SK-N-SH (cell line): ENCODE measurements at regions not wholly inside any gene's neighbourhood (a gene's known extent, or its start where the extent isn't known, plus 50 kb on each side); places are given as distances from the start of the nearest gene placed in this dataset.

Experiments used
- CTCF ChIA-PET: fragments of 300-600, 350-600 bp; formaldehyde crosslinking; extraction: SDS; loops from one replicate; lab custom pipeline; 2021; lab: Yijun Ruan, JAX
- POLR2A ChIA-PET: fragments of 350-600 bp; sonication (Branson Sonifier 250); formaldehyde crosslinking; extraction: SDS; loops from one replicate; lab custom pipeline; 2020; ENCODE audit warnings: antibody characterized with exemption, inconsistent platforms; lab: Yijun Ruan, JAX
- DNase-seq: peaks from one replicate; pipeline ENCODE4 v3.0.0; 2012
- H2AFZ ChIP-seq: fragments of 200-600 bp; sonication (generic); 2 replicates; pipeline ENCODE4 v1.8.1; 2016; ENCODE audit warnings: antibody characterized with exemption, mild to moderate bottlenecking, low read depth
- H3F3A ChIP-seq: fragments of 200-600 bp; sonication (generic); replicated peaks from 2 replicates; pipeline ENCODE3; 2016; ENCODE audit warnings: antibody characterized with exemption, mild to moderate bottlenecking; ENCODE audit not compliant: insufficient read depth
- H3K27ac ChIP-seq, 2 experiments: fragments of 200-500 bp in 1 of 2; fragments of 200-600 bp in 1 of 2; sonication (Bioruptor generic) in 1 of 2; sonication (generic), shearing (Covaris generic) in 1 of 2; 2 replicates each; pipeline versions ENCODE4 v1.5.1 to v1.6.1; 2014 to 2016; ENCODE audit warnings: low read depth in 2 of 2, inconsistent platforms in 1 of 2, low read length in 1 of 2, mild to moderate bottlenecking in 1 of 2, mixed read lengths in 1 of 2
- H3K27me3 ChIP-seq: fragments of 200-600 bp; sonication (generic), shearing (Covaris generic); 2 replicates; pipeline ENCODE4 v1.6.1; 2016; ENCODE audit warnings: mixed run types; ENCODE audit not compliant: insufficient read depth
- H3K36me3 ChIP-seq, 2 experiments: fragments of 200-500 bp in 1 of 2; fragments of 200-600 bp in 1 of 2; sonication (Bioruptor generic) in 1 of 2; sonication (generic) in 1 of 2; replicated peaks in 1 of 2; 2 replicates each; pipeline versions ENCODE3 to v1.5.1; 2014 to 2016; ENCODE audit warnings: low read length in 1 of 2, mild to moderate bottlenecking in 1 of 2; ENCODE audit not compliant: insufficient read depth in 2 of 2, control insufficient read depth in 1 of 2
- H3K4me1 ChIP-seq, 2 experiments: fragments of 200-500 bp in 1 of 2; fragments of 200-600 bp in 1 of 2; sonication (Bioruptor generic) in 1 of 2; sonication (generic), shearing (Covaris generic) in 1 of 2; 2 replicates each; pipeline versions ENCODE4 v1.5.1 to v1.6.1; 2014 to 2016; ENCODE audit warnings: low read depth in 1 of 2, low read length in 1 of 2, mixed run types in 1 of 2; ENCODE audit not compliant: insufficient read depth in 2 of 2, control insufficient read depth in 1 of 2
- H3K4me2 ChIP-seq: fragments of 200-600 bp; sonication (generic), shearing (Covaris generic); 2 replicates; pipeline ENCODE4 v1.6.1; 2017; ENCODE audit warnings: mixed run types
- H3K4me3 ChIP-seq, 2 experiments: fragments of 200-500 bp in 1 of 2; fragments of 200-600 bp in 1 of 2; sonication (Bioruptor generic) in 1 of 2; sonication (generic), shearing (Covaris generic) in 1 of 2; 2 replicates each; pipeline versions ENCODE4 v1.5.1 to v1.8.1; 2014 to 2016; ENCODE audit warnings: low read depth in 2 of 2, inconsistent platforms in 1 of 2, low read length in 1 of 2, mild to moderate bottlenecking in 1 of 2, mixed read lengths in 1 of 2, moderate library complexity in 1 of 2
- H3K79me2 ChIP-seq: fragments of 200-600 bp; sonication (generic); 2 replicates; pipeline ENCODE4 v1.8.1; 2017; ENCODE audit warnings: mild to moderate bottlenecking; ENCODE audit not compliant: insufficient read depth
- H3K9ac ChIP-seq: fragments of 200-600 bp; sonication (generic); 2 replicates; pipeline ENCODE4 v1.6.1; 2017; ENCODE audit warnings: mixed run types
- H3K9me2 ChIP-seq: fragments of 200-600 bp; sonication (generic); 2 replicates; pipeline ENCODE4 v1.6.1; 2017; ENCODE audit warnings: mixed run types
- H3K9me3 ChIP-seq: fragments of 200-600 bp; sonication (generic); 2 replicates; pipeline ENCODE4 v1.6.1; 2017; ENCODE audit warnings: mixed run types, mild to moderate bottlenecking, moderate library complexity
- H4K20me1 ChIP-seq: fragments of 200-600 bp; sonication (generic); 2 replicates; pipeline ENCODE4 v1.6.1; 2017; ENCODE audit warnings: mild to moderate bottlenecking, mixed run types; ENCODE audit not compliant: insufficient read depth
- CHD2 ChIP-seq: fragments of 150-350 bp; IDR thresholded peaks from 2 replicates; pipeline ENCODE4 v1.6.1; 2018; ENCODE audit warnings: low read length; ENCODE audit not compliant: partially characterized antibody
- EZH2phosphoT487 ChIP-seq: fragments of 200-600 bp; sonication (generic); IDR thresholded peaks from 2 replicates; pipeline ENCODE4 v1.6.1; 2017; ENCODE audit warnings: low read depth, mixed run types, mild to moderate bottlenecking, antibody characterized with exemption, moderate library complexity, borderline replicate concordance
- GABPA ChIP-seq: IDR thresholded peaks from 2 replicates; pipeline ENCODE4 v1.4.0; 2012; ENCODE audit warnings: low read depth, mild to moderate bottlenecking
- GATA2 ChIP-seq: sonication (generic); formaldehyde crosslinking; IDR thresholded peaks from 2 replicates; pipeline ENCODE4 v1.5.0; 2020; ENCODE audit warnings: mild to moderate bottlenecking, missing genetic modification reagents
- MEF2A ChIP-seq: IDR thresholded peaks from 2 replicates; pipeline ENCODE4 v1.4.0; 2012; ENCODE audit warnings: low read depth, borderline replicate concordance
- MXI1 ChIP-seq: IDR thresholded peaks from 2 replicates; pipeline ENCODE4 v1.6.1; 2012; ENCODE audit warnings: mild to moderate bottlenecking, low read depth, low read length, improper control_type of control experiment
- RFX5 ChIP-seq: IDR thresholded peaks from 2 replicates; pipeline ENCODE4 v1.6.1; 2012; ENCODE audit warnings: mild to moderate bottlenecking, improper control_type of control experiment, low read length
- RXRA ChIP-seq: IDR thresholded peaks from 2 replicates; pipeline ENCODE4 v1.4.0; 2012; ENCODE audit warnings: low read depth, mild to moderate bottlenecking, borderline replicate concordance
- SIN3A ChIP-seq: IDR thresholded peaks from 2 replicates; pipeline ENCODE4 v1.6.1; 2012; ENCODE audit warnings: low read depth, mild to moderate bottlenecking, low read length, moderate library complexity, borderline replicate concordance
- TAF1 ChIP-seq: IDR thresholded peaks from 2 replicates; pipeline ENCODE4 v1.6.1; 2012; ENCODE audit warnings: low read depth, mild to moderate bottlenecking, low read length, moderate library complexity, borderline replicate concordance
- WGBS: methylation state at CpG from one replicate; pipeline ENCODE4 v1.1.6; 2017; ENCODE audit warnings: low lambda C conversion rate; 5-methylcytosine and 5-hydroxymethylcytosine counted together
- TF ChIP-seq, protein P1 (sequence below): fragments of 150-350 bp; IDR thresholded peaks from 2 replicates; pipeline ENCODE4 v1.6.1; 2017; ENCODE audit warnings: antibody characterized with exemption, low read length, low read depth, borderline replicate concordance
- TF ChIP-seq, protein P2 (sequence below): IDR thresholded peaks from 2 replicates; pipeline ENCODE4 v1.4.0; 2012; ENCODE audit warnings: low read depth
- TF ChIP-seq, protein P3 (sequence below): fragments of 150-350 bp; IDR thresholded peaks from 2 replicates; pipeline ENCODE4 v1.6.1; 2016; ENCODE audit warnings: mild to moderate bottlenecking, low read depth, low read length

DNA sequence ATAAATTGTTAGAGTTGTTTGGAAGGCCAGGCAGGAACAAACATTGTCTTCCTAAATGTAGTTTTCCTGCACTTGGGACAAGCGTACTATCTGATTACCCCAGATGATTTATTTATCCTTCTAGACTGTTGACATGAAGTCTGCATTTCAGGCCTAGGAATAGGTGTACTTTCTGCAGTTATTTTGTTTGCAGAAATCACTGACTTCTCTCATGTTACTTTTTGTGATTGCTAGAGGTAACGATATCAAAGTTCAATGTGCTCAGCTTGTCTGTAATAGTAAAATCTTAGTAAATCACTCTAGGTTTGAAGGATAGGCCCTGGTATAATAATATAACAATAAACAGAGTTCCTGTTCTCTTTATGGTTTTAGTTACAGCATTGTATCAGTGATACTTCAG, 75.4 kb upstream of the HDAC9 start:
- no peak overlapping the region for H3K9ac ChIP-seq
- H3K79me2 ChIP-seq: no peaks in the 10 kb centered on the region
- TF ChIP-seq TAF1: no peak
- TF ChIP-seq MEF2A: no peak
- no peak for TF ChIP-seq GATA2 (CRISPR knock-in tag)
- no peak for TF ChIP-seq SIN3A
- no peak for TF ChIP-seq RXRA
- TF ChIP-seq EZH2phosphoT487: no peak
- TF ChIP-seq GABPA: no peak
- TF ChIP-seq, protein P1, sequence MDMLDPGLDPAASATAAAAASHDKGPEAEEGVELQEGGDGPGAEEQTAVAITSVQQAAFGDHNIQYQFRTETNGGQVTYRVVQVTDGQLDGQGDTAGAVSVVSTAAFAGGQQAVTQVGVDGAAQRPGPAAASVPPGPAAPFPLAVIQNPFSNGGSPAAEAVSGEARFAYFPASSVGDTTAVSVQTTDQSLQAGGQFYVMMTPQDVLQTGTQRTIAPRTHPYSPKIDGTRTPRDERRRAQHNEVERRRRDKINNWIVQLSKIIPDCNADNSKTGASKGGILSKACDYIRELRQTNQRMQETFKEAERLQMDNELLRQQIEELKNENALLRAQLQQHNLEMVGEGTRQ: no peak
- no peak for TF ChIP-seq MXI1
- TF ChIP-seq, protein P2, sequence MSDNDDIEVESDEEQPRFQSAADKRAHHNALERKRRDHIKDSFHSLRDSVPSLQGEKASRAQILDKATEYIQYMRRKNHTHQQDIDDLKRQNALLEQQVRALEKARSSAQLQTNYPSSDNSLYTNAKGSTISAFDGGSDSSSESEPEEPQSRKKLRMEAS: no peak
- TF ChIP-seq, protein P3, sequence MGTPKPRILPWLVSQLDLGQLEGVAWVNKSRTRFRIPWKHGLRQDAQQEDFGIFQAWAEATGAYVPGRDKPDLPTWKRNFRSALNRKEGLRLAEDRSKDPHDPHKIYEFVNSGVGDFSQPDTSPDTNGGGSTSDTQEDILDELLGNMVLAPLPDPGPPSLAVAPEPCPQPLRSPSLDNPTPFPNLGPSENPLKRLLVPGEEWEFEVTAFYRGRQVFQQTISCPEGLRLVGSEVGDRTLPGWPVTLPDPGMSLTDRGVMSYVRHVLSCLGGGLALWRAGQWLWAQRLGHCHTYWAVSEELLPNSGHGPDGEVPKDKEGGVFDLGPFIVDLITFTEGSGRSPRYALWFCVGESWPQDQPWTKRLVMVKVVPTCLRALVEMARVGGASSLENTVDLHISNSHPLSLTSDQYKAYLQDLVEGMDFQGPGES: no peak
- TF ChIP-seq CHD2: no peak
- TF ChIP-seq, all 33 proteins: peak for 0
- Histone ChIP-seq H3K36me3 (no peaks in the 10 kb centered on the region), H3K4me1 (peaks cover 6 to 9% of the 10 kb centered on the region in 2 experiments; a peak in 3 of 4 replicates), H3K9me2 (no peaks in the 10 kb centered on the region), H4K20me1 (no peaks in the 10 kb centered on the region), H3K4me3 (no peak overlapping the region), H3K27ac (peak overlapping the region in 1 of 2 experiments; percentile 72; a peak in 1 of 4 replicates), H3F3A (no peaks in the 10 kb centered on the region), H3K27me3 (no peaks in the 10 kb centered on the region), H3K4me2 (no peak overlapping the region), H3K9me3 (no peaks in the 10 kb centered on the region), H2AFZ (no peak overlapping the region)
- 90% methylated on average over 2 of the region's 2 CpGs for WGBS
- no peak for DNase-seq
- ChIA-PET CTCF (no interaction called here), POLR2A (no interaction called here)

DNA sequence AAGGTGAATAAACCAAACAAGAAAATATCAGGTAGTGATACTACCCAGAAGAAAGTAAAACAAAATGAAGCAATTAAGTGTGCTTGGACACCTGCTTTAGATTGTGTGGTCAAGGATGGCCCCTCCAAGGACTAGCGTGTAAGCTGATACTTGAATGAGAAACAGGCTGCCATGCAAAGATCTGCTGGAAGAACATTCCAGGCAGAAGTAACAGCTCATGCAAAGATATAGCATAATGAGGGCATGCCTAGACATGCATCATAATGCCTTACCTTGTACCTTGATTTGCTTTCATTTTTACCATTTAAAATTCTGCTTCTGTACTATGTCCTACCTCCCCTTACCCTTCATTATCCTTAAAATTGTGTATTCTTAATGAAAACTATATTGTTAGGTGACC, 74.8 kb upstream of the HDAC9 start:
- Histone ChIP-seq H3K27me3 (no peaks in the 10 kb centered on the region), H3K4me2 (no peak overlapping the region), H3K9ac (no peak overlapping the region), H3K4me3 (no peak overlapping the region), H3K9me3 (no peaks in the 10 kb centered on the region), H3K36me3 (no peaks in the 10 kb centered on the region), H3K79me2 (no peaks in the 10 kb centered on the region), H2AFZ (peak overlapping the region; percentile 53), H3F3A (no peaks in the 10 kb centered on the region), H3K27ac (peak overlapping the region in 1 of 2 experiments; percentile 72; a peak in 2 of 4 replicates), H3K9me2 (no peaks in the 10 kb centered on the region), H3K4me1 (peaks cover 7 to 9% of the 10 kb centered on the region in 2 experiments; a peak in 3 of 4 replicates), H4K20me1 (no peaks in the 10 kb centered on the region)
- TF ChIP-seq RFX5: no peak
- no peak for TF ChIP-seq CHD2
- TF ChIP-seq, protein P1: no peak
- TF ChIP-seq GABPA: no peak
- TF ChIP-seq, protein P2: peak; percentile 66
- TF ChIP-seq, protein P3: no peak
- 75% methylated on average over 1 of the region's 1 CpG for WGBS
- DNase-seq: no peak
- CTCF ChIA-PET: no interaction called here
- POLR2A ChIA-PET: no interaction called here
